Tibial artery (tissue), 4 donors: ENCODE measurements at regions not wholly inside any gene's neighbourhood (a gene's known extent, or its start where the extent isn't known, plus 50 kb on each side); places are given as distances from the start of the nearest gene placed in this dataset.

Experiments
- DNase-seq, 2 donors: peaks; one replicate each; pipeline ENCODE4 v3.0.0-alpha.2; 2019
- H3K27ac ChIP-seq, 2 donors: fragments of 200-600 bp; sonication (generic) in 1 of 2; 1 replicate in 1 of 2; 2 replicates in 1 of 2; pipeline ENCODE4 v1.5.1; 2018 to 2019; ENCODE audit warnings: mild to moderate bottlenecking in 1 of 2
- H3K27me3 ChIP-seq, 2 donors: fragments of 200-600 bp; sonication (generic) in 1 of 2; one replicate each; pipeline versions ENCODE4 v1.5.1 to v1.6.0; 2016 to 2019
- H3K36me3 ChIP-seq, 3 donors: fragments of 200-600 bp; sonication (generic) in 2 of 3; one replicate each; pipeline ENCODE4 v1.5.1; 2016 to 2019; ENCODE audit warnings: mild to moderate bottlenecking in 2 of 3
- H3K4me1 ChIP-seq, 4 donors: fragments of 200-600 bp; sonication (generic) in 2 of 4; 1 replicate in 3 of 4; 2 replicates in 1 of 4; pipeline ENCODE4 v1.5.1; 2016 to 2019
- H3K4me3 ChIP-seq, 2 donors: fragments of 200-600 bp; sonication (generic) in 1 of 2; 1 replicate in 1 of 2; 2 replicates in 1 of 2; pipeline ENCODE4 v1.5.1; 2018 to 2019; ENCODE audit warnings: mild to moderate bottlenecking in 2 of 2
- H3K9me3 ChIP-seq, 3 donors: fragments of 200-600 bp; sonication (generic) in 1 of 3; one replicate each; pipeline ENCODE4 v1.5.1; 2016 to 2019
- intact Hi-C: fragments of 100-400 bp; cut with DNase I; formaldehyde crosslinking; loops from one replicate; pipeline ENCODE4 v1.15.0; 2023; ENCODE audit warnings: low total_unique reads
- TF ChIP-seq, protein P1 (sequence below), 2 experiments: fragments of 200-600 bp in 1 of 2; fragments of 450-650 bp in 1 of 2; IDR thresholded peaks; one replicate each; pipeline ENCODE4 v1.5.1; 2017 to 2019; ENCODE audit warnings: antibody characterized with exemption in 2 of 2, mild to moderate bottlenecking in 1 of 2, moderate library complexity in 1 of 2

DNA sequence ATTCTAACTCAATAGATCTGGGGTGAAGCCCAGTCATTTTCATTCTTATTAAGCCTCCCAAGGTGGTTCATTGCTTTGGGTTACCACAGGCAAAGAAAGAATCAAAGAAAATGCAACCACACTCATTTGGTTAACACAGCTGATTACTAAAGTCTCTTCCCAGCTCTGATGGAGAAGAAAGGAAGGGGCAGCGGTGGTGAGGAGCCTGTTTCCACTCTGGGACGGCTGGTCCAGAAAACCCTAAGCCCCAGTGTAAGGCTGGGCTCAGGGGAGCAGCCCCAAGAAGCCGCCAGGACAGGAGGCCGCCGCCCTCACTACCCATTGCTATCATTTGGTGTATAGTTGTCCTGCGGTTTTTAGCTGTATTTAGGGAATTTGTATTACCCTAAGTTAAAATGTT lies 226.9 kb downstream of the CD83 start:
- peaks cover 0 to 3% of the 10 kb centered on the region in 2 donors for H3K27me3 ChIP-seq
- TF ChIP-seq, protein P1, sequence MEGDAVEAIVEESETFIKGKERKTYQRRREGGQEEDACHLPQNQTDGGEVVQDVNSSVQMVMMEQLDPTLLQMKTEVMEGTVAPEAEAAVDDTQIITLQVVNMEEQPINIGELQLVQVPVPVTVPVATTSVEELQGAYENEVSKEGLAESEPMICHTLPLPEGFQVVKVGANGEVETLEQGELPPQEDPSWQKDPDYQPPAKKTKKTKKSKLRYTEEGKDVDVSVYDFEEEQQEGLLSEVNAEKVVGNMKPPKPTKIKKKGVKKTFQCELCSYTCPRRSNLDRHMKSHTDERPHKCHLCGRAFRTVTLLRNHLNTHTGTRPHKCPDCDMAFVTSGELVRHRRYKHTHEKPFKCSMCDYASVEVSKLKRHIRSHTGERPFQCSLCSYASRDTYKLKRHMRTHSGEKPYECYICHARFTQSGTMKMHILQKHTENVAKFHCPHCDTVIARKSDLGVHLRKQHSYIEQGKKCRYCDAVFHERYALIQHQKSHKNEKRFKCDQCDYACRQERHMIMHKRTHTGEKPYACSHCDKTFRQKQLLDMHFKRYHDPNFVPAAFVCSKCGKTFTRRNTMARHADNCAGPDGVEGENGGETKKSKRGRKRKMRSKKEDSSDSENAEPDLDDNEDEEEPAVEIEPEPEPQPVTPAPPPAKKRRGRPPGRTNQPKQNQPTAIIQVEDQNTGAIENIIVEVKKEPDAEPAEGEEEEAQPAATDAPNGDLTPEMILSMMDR (IDR thresholded peaks at IDR 0.05) = no peak
- no peak for DNase-seq
- no peaks in the 10 kb centered on the region for H3K36me3 ChIP-seq
- no peak overlapping the region for H3K27ac ChIP-seq
- H3K9me3 ChIP-seq = peaks cover 0 to 4% (median 0%) of the 10 kb centered on the region in 3 donors
- H3K4me1 ChIP-seq = no peaks in the 10 kb centered on the region
- H3K4me3 ChIP-seq = no peak overlapping the region
- intact Hi-C loops = no loop called here

DNA sequence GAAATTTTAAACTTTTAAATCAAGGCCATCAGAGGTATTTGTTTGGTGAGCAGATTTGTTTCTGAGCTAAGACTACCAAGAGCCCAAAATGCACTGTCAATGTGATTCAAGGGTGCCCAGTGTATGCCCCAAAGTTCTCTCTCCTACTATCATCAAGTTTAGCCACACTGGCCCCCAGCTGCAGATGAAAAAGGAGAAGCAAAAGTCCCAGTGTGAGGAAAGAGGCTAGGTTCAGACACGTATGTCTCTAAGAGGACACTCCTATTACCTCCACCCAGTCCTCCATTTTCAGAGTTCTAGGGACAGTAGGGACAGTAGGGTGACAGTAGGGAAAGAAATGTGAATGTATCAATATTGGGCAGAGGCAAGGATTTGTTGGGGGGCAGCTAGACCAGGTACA lies 230.8 kb downstream of the CD83 start:
- Histone ChIP-seq H3K27ac (no peak overlapping the region), H3K9me3 (peaks cover 0 to 8% (median 4%) of the 10 kb centered on the region in 3 donors), H3K36me3 (no peaks in the 10 kb centered on the region), H3K27me3 (peaks cover 0 to 3% of the 10 kb centered on the region in 2 donors), H3K4me1 (no peaks in the 10 kb centered on the region), H3K4me3 (no peak overlapping the region)
- TF ChIP-seq, protein P1 (IDR thresholded peaks at IDR 0.05) = no peak
- intact Hi-C loops = no loop called here
- no peak for DNase-seq

DNA sequence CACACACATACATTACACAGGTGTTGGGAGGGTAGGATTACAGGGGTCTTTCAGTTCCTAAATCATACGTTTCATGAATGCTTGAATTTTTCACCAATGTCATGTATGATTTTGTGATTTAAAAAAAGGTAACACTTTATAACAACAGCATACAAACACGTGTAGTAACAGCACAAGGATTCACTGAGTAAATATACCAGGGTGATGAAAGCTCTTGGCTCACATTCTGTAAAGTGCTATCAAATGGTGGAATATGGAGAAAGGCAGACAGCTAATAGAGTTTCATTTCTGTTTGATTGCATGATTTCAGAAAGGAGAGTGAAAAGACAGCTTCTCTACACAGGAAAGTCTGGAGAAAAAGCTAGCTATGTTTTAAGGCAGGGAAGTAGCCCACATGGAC lies 231.9 kb downstream of the CD83 start:
- Histone ChIP-seq H3K4me3 (no peak overlapping the region), H3K27ac (no peak overlapping the region), H3K4me1 (no peaks in the 10 kb centered on the region), H3K27me3 (peaks cover 0 to 3% of the 10 kb centered on the region in 2 donors), H3K36me3 (no peaks in the 10 kb centered on the region), H3K9me3 (peaks cover 0 to 8% (median 4%) of the 10 kb centered on the region in 3 donors)
- intact Hi-C loops = no loop called here
- TF ChIP-seq, protein P1 (IDR thresholded peaks at IDR 0.05) = no peak
- no peak for DNase-seq

DNA sequence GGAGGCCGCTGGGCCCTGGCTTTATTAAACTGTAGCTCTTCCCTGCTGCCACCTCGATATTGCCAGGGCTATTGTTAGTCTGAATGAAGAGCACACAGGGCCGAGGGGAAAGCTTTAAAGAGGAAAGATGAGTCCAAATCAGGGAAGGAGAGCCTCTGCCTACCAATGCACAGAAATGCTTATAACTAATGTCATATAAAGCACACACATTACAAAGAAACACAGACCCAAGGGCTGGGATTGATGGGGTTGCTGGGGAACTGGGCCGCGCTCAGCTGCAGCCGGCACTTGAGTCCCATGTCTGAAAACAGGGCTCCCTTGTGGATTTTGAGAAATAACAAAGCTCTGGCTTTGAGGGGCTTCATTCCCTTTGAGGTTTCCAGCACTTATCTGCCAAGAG lies 232.6 kb downstream of the CD83 start:
- peaks cover 0 to 6% (median 2%) of the 10 kb centered on the region in 4 donors for H3K4me1 ChIP-seq
- TF ChIP-seq, protein P1 (IDR thresholded peaks at IDR 0.05) = no peak
- H3K4me3 ChIP-seq = no peak overlapping the region
- peaks cover 0 to 8% (median 4%) of the 10 kb centered on the region in 3 donors for H3K9me3 ChIP-seq
- H3K27ac ChIP-seq = no peak overlapping the region
- H3K36me3 ChIP-seq = no peaks in the 10 kb centered on the region
- intact Hi-C loops = no loop called here
- no peak for DNase-seq
- peaks cover 0 to 3% of the 10 kb centered on the region in 2 donors for H3K27me3 ChIP-seq

DNA sequence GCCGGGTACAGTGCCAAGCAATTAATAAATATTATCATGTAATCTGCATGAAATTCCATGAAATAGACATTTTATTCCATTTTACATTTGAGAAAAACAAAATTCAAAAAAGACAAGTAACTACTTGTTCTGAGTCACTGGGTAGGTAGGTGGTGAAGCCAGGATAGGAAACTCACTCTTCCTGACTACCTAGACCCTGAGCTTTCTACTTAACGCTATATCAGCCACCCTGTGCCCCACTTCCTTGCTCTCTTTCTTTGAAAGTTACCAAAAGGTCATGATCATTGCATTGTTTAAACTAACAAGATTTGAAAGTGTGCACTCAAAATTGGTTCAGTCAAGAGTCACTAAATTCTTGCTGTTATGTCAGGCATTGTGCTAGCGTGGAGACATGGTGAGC lies 235.7 kb downstream of the CD83 start:
- Histone ChIP-seq H3K4me1 (peaks cover 0 to 10% (median 3%) of the 10 kb centered on the region in 4 donors), H3K27ac (no peak overlapping the region), H3K27me3 (no peaks in the 10 kb centered on the region), H3K4me3 (no peak overlapping the region), H3K36me3 (no peaks in the 10 kb centered on the region), H3K9me3 (peaks cover 0 to 8% (median 4%) of the 10 kb centered on the region in 3 donors)
- intact Hi-C loops = no loop called here
- TF ChIP-seq, protein P1 (IDR thresholded peaks at IDR 0.05) = no peak
- DNase-seq = no peak

DNA sequence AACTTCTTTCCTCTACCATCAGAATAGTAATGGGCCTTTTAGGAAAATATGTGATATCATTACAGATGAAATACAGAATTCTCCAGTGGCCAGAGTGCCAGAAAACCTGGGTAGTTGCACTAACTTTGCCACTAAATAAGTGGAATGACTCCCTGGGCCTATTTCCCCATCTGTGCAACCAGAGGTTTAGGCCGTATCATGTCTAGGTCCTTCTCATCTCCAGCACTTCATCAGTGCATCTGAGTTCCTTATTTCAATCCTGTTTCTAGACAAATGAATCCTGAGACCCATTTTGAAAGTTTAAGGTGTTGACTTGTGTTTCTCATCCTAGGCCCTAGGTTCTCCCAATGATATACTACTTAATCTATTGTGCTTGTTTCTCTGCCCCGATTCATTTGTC lies 236.2 kb downstream of the CD83 start:
- intact Hi-C loops = no loop called here
- H3K4me3 ChIP-seq = no peak overlapping the region
- no peak overlapping the region for H3K27ac ChIP-seq
- no peak for DNase-seq
- no peaks in the 10 kb centered on the region for H3K36me3 ChIP-seq
- H3K4me1 ChIP-seq = peaks cover 0 to 10% (median 3%) of the 10 kb centered on the region in 4 donors
- H3K27me3 ChIP-seq = no peaks in the 10 kb centered on the region
- H3K9me3 ChIP-seq = peaks cover 0 to 8% (median 4%) of the 10 kb centered on the region in 3 donors
- TF ChIP-seq, protein P1 (IDR thresholded peaks at IDR 0.05) = no peak
